ENCODE measurements at regions not wholly inside any gene's neighbourhood (a gene's known extent, or its start where the extent isn't known, plus 50 kb on each side); places are given as distances from the start of the nearest gene placed in this dataset.

GRCh38 chr14:46137786-46138185, 513.8 kb downstream of the RPL10L start (continued):
- TF ChIP-seq, protein P1, sequence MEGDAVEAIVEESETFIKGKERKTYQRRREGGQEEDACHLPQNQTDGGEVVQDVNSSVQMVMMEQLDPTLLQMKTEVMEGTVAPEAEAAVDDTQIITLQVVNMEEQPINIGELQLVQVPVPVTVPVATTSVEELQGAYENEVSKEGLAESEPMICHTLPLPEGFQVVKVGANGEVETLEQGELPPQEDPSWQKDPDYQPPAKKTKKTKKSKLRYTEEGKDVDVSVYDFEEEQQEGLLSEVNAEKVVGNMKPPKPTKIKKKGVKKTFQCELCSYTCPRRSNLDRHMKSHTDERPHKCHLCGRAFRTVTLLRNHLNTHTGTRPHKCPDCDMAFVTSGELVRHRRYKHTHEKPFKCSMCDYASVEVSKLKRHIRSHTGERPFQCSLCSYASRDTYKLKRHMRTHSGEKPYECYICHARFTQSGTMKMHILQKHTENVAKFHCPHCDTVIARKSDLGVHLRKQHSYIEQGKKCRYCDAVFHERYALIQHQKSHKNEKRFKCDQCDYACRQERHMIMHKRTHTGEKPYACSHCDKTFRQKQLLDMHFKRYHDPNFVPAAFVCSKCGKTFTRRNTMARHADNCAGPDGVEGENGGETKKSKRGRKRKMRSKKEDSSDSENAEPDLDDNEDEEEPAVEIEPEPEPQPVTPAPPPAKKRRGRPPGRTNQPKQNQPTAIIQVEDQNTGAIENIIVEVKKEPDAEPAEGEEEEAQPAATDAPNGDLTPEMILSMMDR (IDR thresholded peaks at IDR 0.05; ENCODE audit: low read depth, low read length, missing input control) = no peak
- no peak for TF ChIP-seq HNF4A (conservative IDR thresholded peaks at IDR 0.05)
- no peak for TF ChIP-seq RXRA (IDR thresholded peaks at IDR 0.05)
- no peak for TF ChIP-seq NR2F2 (IDR thresholded peaks at IDR 0.05)
- no peak for TF ChIP-seq YY1 (IDR thresholded peaks at IDR 0.05)
- TF ChIP-seq FOXA2 (IDR thresholded peaks at IDR 0.05) = no peak
- no peak for TF ChIP-seq GABPA (IDR thresholded peaks at IDR 0.05 in 1 of 2, conservative IDR thresholded peaks at IDR 0.05 in 1 of 2)
- TF ChIP-seq JUND (IDR thresholded peaks at IDR 0.05) = no peak

DNA sequence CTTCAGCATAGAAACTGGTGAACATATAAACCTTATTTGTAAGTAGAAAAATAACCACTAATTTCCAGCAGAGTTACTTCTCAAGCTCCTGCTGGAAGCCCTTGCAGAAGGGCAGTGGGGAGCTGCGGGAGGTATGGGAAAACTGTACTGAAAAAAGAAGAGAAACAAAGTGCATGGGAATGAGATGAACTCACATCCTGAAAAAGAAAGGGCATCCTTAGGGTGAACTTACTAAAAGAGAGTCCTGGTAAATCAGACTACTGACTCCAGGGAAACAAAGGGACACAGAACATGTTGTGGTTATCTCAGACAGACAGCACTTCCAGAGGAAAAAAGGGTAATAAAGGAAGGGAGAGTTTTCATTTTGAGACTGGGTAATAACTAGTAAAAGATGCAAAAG, 515.1 kb downstream of the RPL10L start:
- Histone ChIP-seq H3K27me3 (ENCODE audit: control insufficient read depth in 4 of 4, insufficient read depth in 4 of 4, low read length in 3 of 4) (no peaks in the 10 kb centered on the region), H3K27ac (ENCODE audit: low read depth in 1 of 2, low read length in 2 of 2) (no peak overlapping the region), H3K4me3 (ENCODE audit: low read depth in 1 of 3, low read length in 3 of 3) (no peak overlapping the region), H3K4me1 (ENCODE audit: control insufficient read depth in 4 of 4, insufficient read depth in 4 of 4, low read length in 3 of 4) (no peaks in the 10 kb centered on the region), H3K36me3 (ENCODE audit: control insufficient read depth in 4 of 4, insufficient read depth in 3 of 4, low read depth in 1 of 4, low read length in 3 of 4) (no peaks in the 10 kb centered on the region), H3K9ac (ENCODE audit: low read depth in 1 of 2, low read length in 2 of 2) (no peak overlapping the region), H3K9me3 (ENCODE audit: control insufficient read depth in 4 of 4, low read length in 3 of 4) (no peaks in the 10 kb centered on the region)
- WGBS = 61% methylated on average over 1 of the region's 1 CpG
- no peak for DNase-seq (ENCODE audit: low spot score)
- TF ChIP-seq, protein P2, sequence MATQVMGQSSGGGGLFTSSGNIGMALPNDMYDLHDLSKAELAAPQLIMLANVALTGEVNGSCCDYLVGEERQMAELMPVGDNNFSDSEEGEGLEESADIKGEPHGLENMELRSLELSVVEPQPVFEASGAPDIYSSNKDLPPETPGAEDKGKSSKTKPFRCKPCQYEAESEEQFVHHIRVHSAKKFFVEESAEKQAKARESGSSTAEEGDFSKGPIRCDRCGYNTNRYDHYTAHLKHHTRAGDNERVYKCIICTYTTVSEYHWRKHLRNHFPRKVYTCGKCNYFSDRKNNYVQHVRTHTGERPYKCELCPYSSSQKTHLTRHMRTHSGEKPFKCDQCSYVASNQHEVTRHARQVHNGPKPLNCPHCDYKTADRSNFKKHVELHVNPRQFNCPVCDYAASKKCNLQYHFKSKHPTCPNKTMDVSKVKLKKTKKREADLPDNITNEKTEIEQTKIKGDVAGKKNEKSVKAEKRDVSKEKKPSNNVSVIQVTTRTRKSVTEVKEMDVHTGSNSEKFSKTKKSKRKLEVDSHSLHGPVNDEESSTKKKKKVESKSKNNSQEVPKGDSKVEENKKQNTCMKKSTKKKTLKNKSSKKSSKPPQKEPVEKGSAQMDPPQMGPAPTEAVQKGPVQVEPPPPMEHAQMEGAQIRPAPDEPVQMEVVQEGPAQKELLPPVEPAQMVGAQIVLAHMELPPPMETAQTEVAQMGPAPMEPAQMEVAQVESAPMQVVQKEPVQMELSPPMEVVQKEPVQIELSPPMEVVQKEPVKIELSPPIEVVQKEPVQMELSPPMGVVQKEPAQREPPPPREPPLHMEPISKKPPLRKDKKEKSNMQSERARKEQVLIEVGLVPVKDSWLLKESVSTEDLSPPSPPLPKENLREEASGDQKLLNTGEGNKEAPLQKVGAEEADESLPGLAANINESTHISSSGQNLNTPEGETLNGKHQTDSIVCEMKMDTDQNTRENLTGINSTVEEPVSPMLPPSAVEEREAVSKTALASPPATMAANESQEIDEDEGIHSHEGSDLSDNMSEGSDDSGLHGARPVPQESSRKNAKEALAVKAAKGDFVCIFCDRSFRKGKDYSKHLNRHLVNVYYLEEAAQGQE (IDR thresholded peaks at IDR 0.05) = no peak
- TF ChIP-seq FOXA2 (IDR thresholded peaks at IDR 0.05) = no peak
- no peak for TF ChIP-seq HNF4A (conservative IDR thresholded peaks at IDR 0.05)
- no peak for TF ChIP-seq RXRA (IDR thresholded peaks at IDR 0.05)
- TF ChIP-seq, protein P3, sequence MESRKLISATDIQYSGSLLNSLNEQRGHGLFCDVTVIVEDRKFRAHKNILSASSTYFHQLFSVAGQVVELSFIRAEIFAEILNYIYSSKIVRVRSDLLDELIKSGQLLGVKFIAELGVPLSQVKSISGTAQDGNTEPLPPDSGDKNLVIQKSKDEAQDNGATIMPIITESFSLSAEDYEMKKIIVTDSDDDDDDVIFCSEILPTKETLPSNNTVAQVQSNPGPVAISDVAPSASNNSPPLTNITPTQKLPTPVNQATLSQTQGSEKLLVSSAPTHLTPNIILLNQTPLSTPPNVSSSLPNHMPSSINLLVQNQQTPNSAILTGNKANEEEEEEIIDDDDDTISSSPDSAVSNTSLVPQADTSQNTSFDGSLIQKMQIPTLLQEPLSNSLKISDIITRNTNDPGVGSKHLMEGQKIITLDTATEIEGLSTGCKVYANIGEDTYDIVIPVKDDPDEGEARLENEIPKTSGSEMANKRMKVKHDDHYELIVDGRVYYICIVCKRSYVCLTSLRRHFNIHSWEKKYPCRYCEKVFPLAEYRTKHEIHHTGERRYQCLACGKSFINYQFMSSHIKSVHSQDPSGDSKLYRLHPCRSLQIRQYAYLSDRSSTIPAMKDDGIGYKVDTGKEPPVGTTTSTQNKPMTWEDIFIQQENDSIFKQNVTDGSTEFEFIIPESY (IDR thresholded peaks at IDR 0.05) = no peak
- no peak for TF ChIP-seq TAF1 (conservative IDR thresholded peaks at IDR 0.05)
- no peak for TF ChIP-seq RAD21 (IDR thresholded peaks at IDR 0.05)
- TF ChIP-seq, protein P4, sequence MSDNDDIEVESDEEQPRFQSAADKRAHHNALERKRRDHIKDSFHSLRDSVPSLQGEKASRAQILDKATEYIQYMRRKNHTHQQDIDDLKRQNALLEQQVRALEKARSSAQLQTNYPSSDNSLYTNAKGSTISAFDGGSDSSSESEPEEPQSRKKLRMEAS (IDR thresholded peaks at IDR 0.05) = no peak
- no peak for TF ChIP-seq YY1 (IDR thresholded peaks at IDR 0.05)
- TF ChIP-seq FOXA1 (IDR thresholded peaks at IDR 0.05) = no peak
- no peak for TF ChIP-seq JUND (IDR thresholded peaks at IDR 0.05)
- no peak for TF ChIP-seq NR2F2 (IDR thresholded peaks at IDR 0.05)
- no peak for TF ChIP-seq EGR1 (IDR thresholded peaks at IDR 0.05; ENCODE audit: low read depth in 2 of 2)
- TF ChIP-seq, protein P5, sequence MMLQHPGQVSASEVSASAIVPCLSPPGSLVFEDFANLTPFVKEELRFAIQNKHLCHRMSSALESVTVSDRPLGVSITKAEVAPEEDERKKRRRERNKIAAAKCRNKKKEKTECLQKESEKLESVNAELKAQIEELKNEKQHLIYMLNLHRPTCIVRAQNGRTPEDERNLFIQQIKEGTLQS (IDR thresholded peaks at IDR 0.05) = no peak
- TF ChIP-seq GABPA (IDR thresholded peaks at IDR 0.05 in 1 of 2, conservative IDR thresholded peaks at IDR 0.05 in 1 of 2) = no peak
- TF ChIP-seq SP1 (IDR thresholded peaks at IDR 0.05) = no peak
- no peak for TF ChIP-seq HNF4G (IDR thresholded peaks at IDR 0.05)
- TF ChIP-seq, protein P1 (IDR thresholded peaks at IDR 0.05; ENCODE audit: low read depth, low read length, missing input control) = no peak

Data from liver (tissue), 8 donors.